ENCODE measurements at regions not wholly inside any gene's neighbourhood (a gene's known extent, or its start where the extent isn't known, plus 50 kb on each side); places are given as distances from the start of the nearest gene placed in this dataset.
"Not testable (repeated sequence)": the region's sequence is repeated elsewhere in the genome, so short reads cannot be mapped to it uniquely, and the experiment has no call there.

DNA sequence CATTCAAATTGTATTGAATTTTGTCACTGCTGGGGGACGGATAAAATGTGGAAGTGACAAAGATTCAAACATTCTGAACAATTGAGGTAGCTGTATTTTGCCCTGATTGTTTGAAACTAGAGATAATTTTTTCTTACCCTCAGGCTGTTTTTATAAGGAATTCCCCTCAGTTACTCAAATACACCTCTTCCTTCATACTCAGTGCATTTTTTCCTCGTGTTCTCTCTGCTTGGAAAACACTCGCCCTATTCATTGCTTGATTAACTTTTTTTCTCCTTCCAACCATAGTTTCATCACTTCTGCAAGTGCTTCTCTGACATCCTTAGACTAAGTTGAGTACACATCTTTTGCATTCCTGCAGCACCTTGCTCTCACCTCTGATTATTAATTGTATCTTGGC lies 454.5 kb upstream of the FAM174A start:
- H3K27me3 Mint-ChIP-seq (ENCODE audit: low read depth); H3K4me3 Mint-ChIP-seq; H3K4me1 Mint-ChIP-seq; H3K27ac Mint-ChIP-seq; H3K36me3 Mint-ChIP-seq (ENCODE audit: low read depth); H3K9me3 Mint-ChIP-seq: not testable (repeated sequence)

GRCh38 chr5:100079163-100079562 lies 456.0 kb upstream of the FAM174A start:
- H3K4me1 Mint-ChIP-seq; H3K9me3 Mint-ChIP-seq; H3K4me3 Mint-ChIP-seq; H3K27me3 Mint-ChIP-seq (ENCODE audit: low read depth); H3K27ac Mint-ChIP-seq; H3K36me3 Mint-ChIP-seq (ENCODE audit: low read depth): not testable (repeated sequence)

DNA sequence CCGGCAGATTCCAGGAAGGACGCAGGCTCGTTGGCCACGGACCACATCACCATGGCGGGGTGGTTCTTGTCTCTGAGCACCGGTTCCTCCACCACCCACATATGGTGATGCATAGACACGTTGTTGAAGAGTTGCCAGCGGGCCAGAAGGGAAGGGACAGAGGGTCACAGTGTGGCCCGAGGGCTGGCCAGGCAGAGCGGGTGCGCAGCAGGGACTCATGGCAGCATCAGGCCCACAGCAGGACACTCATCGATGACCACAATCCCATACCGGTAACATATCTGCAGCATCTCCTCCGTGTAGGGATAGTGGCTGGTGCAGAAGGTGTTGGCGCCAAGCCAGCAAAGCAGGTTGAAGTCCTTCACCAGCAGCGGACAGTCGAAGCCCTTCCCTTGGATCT lies 469.2 kb upstream of the FAM174A start:
- not testable (repeated sequence) for H3K36me3 Mint-ChIP-seq (ENCODE audit: low read depth); H3K27me3 Mint-ChIP-seq (ENCODE audit: low read depth); H3K9me3 Mint-ChIP-seq; H3K27ac Mint-ChIP-seq; H3K4me3 Mint-ChIP-seq; H3K4me1 Mint-ChIP-seq

DNA sequence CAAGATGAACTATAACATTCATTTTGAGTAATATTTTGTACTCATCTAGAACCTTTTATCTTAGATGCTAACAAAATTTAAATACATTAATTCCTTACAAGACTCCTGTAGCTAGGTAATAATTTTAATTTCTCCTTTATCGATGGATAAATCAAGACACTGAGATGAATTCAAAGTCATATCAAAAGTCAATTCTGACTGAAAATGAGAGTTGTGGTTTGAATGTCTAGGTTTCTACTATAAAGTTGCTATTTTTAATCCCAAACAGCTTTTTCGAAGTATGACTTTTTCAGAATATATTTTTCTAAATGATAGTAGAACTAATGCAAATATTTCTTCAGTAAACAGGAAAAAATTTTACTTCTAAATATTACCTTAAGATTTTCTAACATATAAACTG lies 491.7 kb upstream of the FAM174A start:
- Mint-ChIP-seq H3K27me3 (ENCODE audit: low read depth) (no peaks in the 10 kb centered on the region), H3K36me3 (ENCODE audit: low read depth) (no peaks in the 10 kb centered on the region), H3K4me1 (no peaks in the 10 kb centered on the region), H3K9me3 (no peaks in the 10 kb centered on the region), H3K27ac (no peak overlapping the region), H3K4me3 (no peak overlapping the region)
- no peak for TF ChIP-seq CTCF (IDR thresholded peaks at IDR 0.05; ENCODE audit: unreplicated experiment in 3 of 3)

- Mint-ChIP-seq H3K4me3 (no peak overlapping the region), H3K9me3 (no peaks in the 10 kb centered on the region), H3K36me3 (ENCODE audit: low read depth) (no peaks in the 10 kb centered on the region), H3K27ac (no peak overlapping the region), H3K27me3 (ENCODE audit: low read depth) (no peaks in the 10 kb centered on the region), H3K4me1 (no peaks in the 10 kb centered on the region)
- TF ChIP-seq CTCF (IDR thresholded peaks at IDR 0.05; ENCODE audit: unreplicated experiment in 3 of 3) = no peak
Observed at GRCh38 chr5:100026606-100027005, 508.6 kb upstream of the FAM174A start.

GRCh38 chr5:100023536-100023935 lies 511.6 kb upstream of the FAM174A start:
- Mint-ChIP-seq H3K27me3 (ENCODE audit: low read depth) (no peaks in the 10 kb centered on the region), H3K4me3 (no peak overlapping the region), H3K36me3 (ENCODE audit: low read depth) (no peaks in the 10 kb centered on the region), H3K4me1 (no peaks in the 10 kb centered on the region), H3K9me3 (no peaks in the 10 kb centered on the region), H3K27ac (no peak overlapping the region)
- no peak for TF ChIP-seq CTCF (IDR thresholded peaks at IDR 0.05; ENCODE audit: unreplicated experiment in 3 of 3)

DNA sequence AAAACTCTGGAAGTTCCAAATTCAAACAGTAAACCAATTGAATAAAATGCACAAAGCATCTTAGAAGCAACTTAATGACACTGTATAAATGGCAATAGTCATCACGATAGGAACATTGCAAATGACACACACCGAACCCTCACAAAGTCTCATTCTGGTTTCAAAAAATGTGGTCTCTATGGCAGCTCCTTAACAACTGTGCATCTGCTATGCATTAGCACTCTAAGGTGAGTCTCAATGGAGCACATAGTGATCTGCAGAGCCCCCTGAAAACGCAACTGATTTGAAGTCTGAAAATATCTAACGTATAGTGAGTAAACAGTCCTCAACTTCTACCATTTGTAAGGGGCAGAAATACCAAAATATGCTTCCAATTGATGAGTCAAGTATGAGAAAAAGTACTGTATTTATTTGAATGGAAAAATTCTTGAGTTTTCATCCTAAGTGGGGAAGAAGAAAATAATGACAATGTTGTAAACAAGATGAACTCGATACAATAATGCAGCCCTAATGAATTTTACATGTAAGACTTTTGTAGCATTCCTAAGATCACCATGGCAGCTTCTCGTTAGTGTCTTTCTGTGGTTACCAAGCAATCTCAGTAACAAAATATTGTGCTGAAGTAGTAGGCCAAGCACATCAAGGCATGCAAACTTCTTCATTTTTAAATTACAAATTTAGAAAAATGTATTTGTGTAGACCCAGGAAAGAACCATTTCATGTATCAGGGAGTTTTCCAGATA lies 517.5 kb upstream of the FAM174A start:
- no peaks in the 10 kb centered on the region for H3K27me3 Mint-ChIP-seq (ENCODE audit: low read depth)
- no peak overlapping the region for H3K4me3 Mint-ChIP-seq
- no peak overlapping the region for H3K27ac Mint-ChIP-seq
- no peak for TF ChIP-seq CTCF (IDR thresholded peaks at IDR 0.05; ENCODE audit: unreplicated experiment in 3 of 3)
- H3K9me3 Mint-ChIP-seq = no peaks in the 10 kb centered on the region
- H3K36me3 Mint-ChIP-seq (ENCODE audit: low read depth) = no peaks in the 10 kb centered on the region
- H3K4me1 Mint-ChIP-seq = no peaks in the 10 kb centered on the region

DNA sequence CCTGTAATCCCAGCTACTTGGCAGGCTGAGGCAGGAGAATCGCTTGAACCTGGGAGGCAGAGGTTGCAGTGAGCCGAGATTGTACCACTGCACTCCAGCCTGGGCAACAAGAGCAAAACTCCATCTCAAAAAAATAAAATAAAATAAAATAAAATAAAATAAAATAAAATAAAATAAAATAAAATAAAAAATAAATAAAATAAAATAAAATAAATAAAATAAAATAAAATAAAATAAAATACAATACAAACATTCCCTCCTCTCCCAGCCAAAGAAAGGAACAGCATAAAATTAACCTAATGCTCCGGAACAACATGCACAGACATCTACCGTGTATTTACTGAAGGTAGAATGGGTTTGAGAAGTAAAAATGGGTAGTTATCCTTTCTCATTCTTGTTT lies 521.9 kb upstream of the FAM174A start:
- H3K9me3 Mint-ChIP-seq; H3K36me3 Mint-ChIP-seq (ENCODE audit: low read depth); H3K27ac Mint-ChIP-seq; H3K27me3 Mint-ChIP-seq (ENCODE audit: low read depth); H3K4me1 Mint-ChIP-seq; H3K4me3 Mint-ChIP-seq: not testable (repeated sequence)

DNA sequence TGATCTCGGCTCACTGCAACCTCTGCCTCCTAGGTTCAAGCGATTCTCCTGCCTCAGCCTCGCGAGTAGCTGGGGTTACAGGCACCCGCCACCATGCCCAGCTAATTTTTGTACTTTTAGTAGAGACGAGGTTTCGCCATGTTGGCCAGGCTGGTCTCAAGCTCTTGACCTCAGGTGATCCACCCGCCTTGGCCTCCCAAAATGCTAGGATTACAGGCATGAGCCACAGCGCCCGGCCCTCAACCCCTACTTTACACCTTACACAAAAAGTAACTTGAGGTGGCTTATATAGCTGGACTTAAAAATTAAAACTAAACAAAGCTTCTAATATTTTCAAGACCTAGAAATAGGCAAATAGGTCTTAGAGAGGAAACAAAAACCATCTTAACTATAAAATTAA lies 524.0 kb upstream of the FAM174A start:
- H3K36me3 Mint-ChIP-seq (ENCODE audit: low read depth); H3K4me3 Mint-ChIP-seq: not testable (repeated sequence)

More for the DNA sequence above, 524.0 kb upstream of the FAM174A start:
- not testable (repeated sequence) for H3K9me3 Mint-ChIP-seq; H3K4me1 Mint-ChIP-seq; H3K27me3 Mint-ChIP-seq (ENCODE audit: low read depth); H3K27ac Mint-ChIP-seq

Measured in nephron (organoid).